IMR-90 (cell line): ENCODE measurements at regions not wholly inside any gene's neighbourhood (a gene's known extent, or its start where the extent isn't known, plus 50 kb on each side); places are given as distances from the start of the nearest gene placed in this dataset.

Experiments used
- ATAC-seq: fragments of 200-7000 bp; cut with Tn5 transposase; 2 replicates; pipeline ENCODE4 v1.9.1; 2020; ENCODE audit warnings: low read depth, mild to moderate bottlenecking, moderate library complexity
- BruUV-seq: library from RNA; stranded (reverse); fragments of 400-500 nt; replicated peaks from 2 replicates; lab custom pipeline; 2021; lab: Mats Ljungman, UMichigan
- CTCF ChIA-PET: fragments of 300-600 bp; formaldehyde crosslinking; extraction: SDS; loops from one replicate; lab custom pipeline; 2021; ENCODE audit warnings: antibody characterized with exemption; lab: Yijun Ruan, JAX
- POLR2A ChIA-PET: fragments of 300-600 bp; sonication (Branson Sonifier 250); formaldehyde crosslinking; loops from one replicate; lab custom pipeline; 2022; ENCODE audit warnings: antibody characterized with exemption; ENCODE audit not compliant: unreplicated experiment; lab: Charles Lee
- DNase-seq: peaks from one replicate; pipeline ENCODE4 v3.0.0; 2013
- H2AFZ ChIP-seq: replicated peaks from 2 replicates; pipeline ENCODE3; 2013; ENCODE audit warnings: low read length, mild to moderate bottlenecking; ENCODE audit not compliant: poor library complexity
- H2AK5ac ChIP-seq: 2 replicates; pipeline ENCODE4 v1.6.1; 2013; ENCODE audit warnings: low read depth, low read length, inconsistent platforms
- H2AK9ac ChIP-seq: replicated peaks from 2 replicates; pipeline ENCODE3; 2013; ENCODE audit warnings: mild to moderate bottlenecking, low read depth, low read length, moderate library complexity; ENCODE audit not compliant: poor library complexity
- H2BK120ac ChIP-seq: 2 replicates; pipeline ENCODE4 v1.6.1; 2013; ENCODE audit warnings: low read depth, low read length, inconsistent platforms
- H2BK15ac ChIP-seq: 3 replicates; pipeline ENCODE4 v1.6.1; 2013; ENCODE audit warnings: low read depth, low read length, inconsistent platforms
- H2BK20ac ChIP-seq: 2 replicates; pipeline ENCODE4 v1.6.1; 2013; ENCODE audit warnings: low read depth, mild to moderate bottlenecking, inconsistent platforms, low read length, moderate library complexity
- H2BK5ac ChIP-seq: 2 replicates; pipeline ENCODE4 v1.6.1; 2013; ENCODE audit warnings: mild to moderate bottlenecking, low read depth, low read length, inconsistent platforms; ENCODE audit not compliant: poor library complexity, severe bottlenecking
- H3K14ac ChIP-seq: replicated peaks from 2 replicates; pipeline ENCODE4 v1.6.1; 2013; ENCODE audit warnings: low read depth, low read length, inconsistent platforms
- H3K18ac ChIP-seq: 2 replicates; pipeline ENCODE4 v1.6.1; 2013; ENCODE audit warnings: low read depth, low read length, control low read depth
- H3K23ac ChIP-seq: 2 replicates; pipeline ENCODE4 v1.6.1; 2013; ENCODE audit warnings: low read depth, low read length, inconsistent platforms
- H3K27ac ChIP-seq: 2 replicates; pipeline ENCODE4 v1.5.1; 2013; ENCODE audit warnings: mild to moderate bottlenecking, control low read depth, low read length; ENCODE audit not compliant: insufficient read depth
- H3K27me3 ChIP-seq: 2 replicates; pipeline ENCODE4 v1.6.1; 2013; ENCODE audit warnings: low read length; ENCODE audit not compliant: control insufficient read depth, insufficient read depth
- H3K36me3 ChIP-seq: 2 replicates; pipeline ENCODE4 v1.6.1; 2013; ENCODE audit warnings: low read length, mixed read lengths; ENCODE audit not compliant: control insufficient read depth, insufficient read depth
- H3K4ac ChIP-seq: 2 replicates; pipeline ENCODE4 v1.6.1; 2013; ENCODE audit warnings: low read depth, low read length, inconsistent platforms
- H3K4me1 ChIP-seq: 2 replicates; pipeline ENCODE4 v1.6.1; 2013; ENCODE audit warnings: low read length, mixed read lengths; ENCODE audit not compliant: control insufficient read depth, insufficient read depth
- H3K4me2 ChIP-seq: 2 replicates; pipeline ENCODE4 v1.6.1; 2013; ENCODE audit warnings: low read depth, mild to moderate bottlenecking, control low read depth, low read length, moderate library complexity
- H3K4me3 ChIP-seq: 2 replicates; pipeline ENCODE4 v1.5.1; 2013; ENCODE audit warnings: low read depth, mild to moderate bottlenecking, control low read depth, low read length, moderate library complexity; ENCODE audit not compliant: insufficient read depth
- H3K56ac ChIP-seq: 2 replicates; pipeline ENCODE4 v1.6.1; 2013; ENCODE audit warnings: low read length, inconsistent platforms; ENCODE audit not compliant: insufficient read depth; ENCODE audit errors: extremely low read depth
- H3K79me1 ChIP-seq, 2 experiments: 2 replicates each; pipeline ENCODE4 v1.6.1; 2013; ENCODE audit warnings: low read length in 2 of 2, inconsistent platforms in 1 of 2, low read depth in 1 of 2
- H3K9ac ChIP-seq: 2 replicates; pipeline ENCODE4 v1.6.1; 2013; ENCODE audit warnings: low read depth, low read length, control low read depth
- H3K9me1 ChIP-seq: 2 replicates; pipeline ENCODE4 v1.6.1; 2013; ENCODE audit warnings: low read length, inconsistent platforms; ENCODE audit not compliant: insufficient read depth
- H3K9me3 ChIP-seq: 2 replicates; pipeline ENCODE4 v1.6.1; 2013; ENCODE audit warnings: low read length; ENCODE audit not compliant: control insufficient read depth, insufficient read depth
- H4K20me1 ChIP-seq: 2 replicates; pipeline ENCODE4 v1.6.1; 2013; ENCODE audit warnings: low read length, inconsistent platforms; ENCODE audit not compliant: insufficient read depth
- H4K5ac ChIP-seq: 2 replicates; pipeline ENCODE4 v1.6.1; 2013; ENCODE audit warnings: mild to moderate bottlenecking, low read depth, low read length, control low read depth
- H4K8ac ChIP-seq, 2 experiments: 2 replicates each; pipeline ENCODE4 v1.6.1; 2013; ENCODE audit warnings: low read depth in 2 of 2, low read length in 2 of 2, control low read depth in 1 of 2, inconsistent platforms in 1 of 2
- H4K91ac ChIP-seq: 2 replicates; pipeline ENCODE4 v1.6.1; 2013; ENCODE audit warnings: low read depth, low read length, inconsistent platforms; ENCODE audit not compliant: insufficient read depth
- BHLHE40 ChIP-seq: fragments of 150-350 bp; IDR thresholded peaks from 2 replicates; pipeline ENCODE4 v1.6.1; 2016; ENCODE audit warnings: mild to moderate bottlenecking, low read depth, low read length
- CEBPB ChIP-seq: IDR thresholded peaks from 2 replicates; pipeline ENCODE4 v1.6.1; 2012; ENCODE audit warnings: low read depth, low read length, improper control_type of control experiment
- CHD1 ChIP-seq: IDR thresholded peaks from 2 replicates; pipeline ENCODE4 v1.6.1; 2012; ENCODE audit warnings: low read depth, low read length, improper control_type of control experiment
- FOS ChIP-seq: fragments of 150-350 bp; IDR thresholded peaks from 2 replicates; pipeline ENCODE4 v1.6.1; 2016; ENCODE audit warnings: low read depth, low read length
- MAFK ChIP-seq: IDR thresholded peaks from 2 replicates; pipeline ENCODE4 v1.6.1; 2012; ENCODE audit warnings: low read depth, low read length, improper control_type of control experiment
- MAZ ChIP-seq: IDR thresholded peaks from 2 replicates; pipeline ENCODE4 v1.6.1; 2012; ENCODE audit warnings: low read depth, mild to moderate bottlenecking, low read length, improper control_type of control experiment, moderate library complexity, borderline replicate concordance
- MXI1 ChIP-seq: IDR thresholded peaks from 2 replicates; pipeline ENCODE4 v1.6.1; 2012; ENCODE audit warnings: low read depth, mild to moderate bottlenecking, low read length, moderate library complexity, borderline replicate concordance
- NFE2L2 ChIP-seq: fragments of 150-350 bp; IDR thresholded peaks from 2 replicates; pipeline ENCODE4 v1.6.1; 2016; ENCODE audit warnings: low read depth, mild to moderate bottlenecking, low read length
- POLR2A ChIP-seq: IDR thresholded peaks from 2 replicates; pipeline ENCODE4 v1.6.1; 2012; ENCODE audit warnings: mild to moderate bottlenecking, low read depth, low read length
- RAD21 ChIP-seq: IDR thresholded peaks from 2 replicates; pipeline ENCODE4 v1.6.1; 2012; ENCODE audit warnings: low read length, improper control_type of control experiment
- RCOR1 ChIP-seq: IDR thresholded peaks from 2 replicates; pipeline ENCODE4 v1.6.1; 2012; ENCODE audit warnings: mild to moderate bottlenecking, low read length, improper control_type of control experiment; ENCODE audit not compliant: insufficient replicate concordance
- RFX5 ChIP-seq: IDR thresholded peaks from 2 replicates; pipeline ENCODE4 v1.8.0; 2012; ENCODE audit warnings: low read depth, mild to moderate bottlenecking, low read length, moderate library complexity
- SMC3 ChIP-seq: fragments of 150-350 bp; IDR thresholded peaks from 2 replicates; pipeline ENCODE4 v1.6.1; 2016; ENCODE audit warnings: low read depth, mild to moderate bottlenecking, antibody characterized with exemption, low read length, moderate library complexity
- WGBS, 2 experiments: methylation state at CpG; one replicate each; pipeline versions ENCODE4 v1.1.5 to v1.1.7; 2013; ENCODE audit warnings: missing lambda C conversion rate in 2 of 2; ENCODE audit not compliant: insufficient read length in 1 of 2; ENCODE audit errors: extremely low coverage in 2 of 2; 5-methylcytosine and 5-hydroxymethylcytosine counted together
- dilution Hi-C: fragments of 300-500 bp; cut with HindIII; formaldehyde crosslinking; loops from one replicate; pipeline ENCODE4 v1.14.3; 2018; ENCODE audit warnings: low sequenced_read_pairs; ENCODE audit not compliant: unreplicated experiment
- in situ Hi-C: fragments of 300-500 bp; cut with MboI; formaldehyde crosslinking; loops from 3 replicates; pipeline ENCODE4 v1.14.3; 2019; ENCODE audit warnings: low sequenced_read_pairs, inconsistent platforms, mixed read lengths
- intact Hi-C: fragments of 100-400 bp; cut with micrococcal nuclease; formaldehyde crosslinking; loops from 2 replicates; pipeline ENCODE4 v1.10.0; 2022
- TF ChIP-seq, protein P1 (sequence below): conservative IDR thresholded peaks from 2 replicates; pipeline ENCODE4 v1.5.1; 2012; ENCODE audit warnings: mild to moderate bottlenecking, low read depth, low read length, improper control_type of control experiment
- TF ChIP-seq, protein P2 (sequence below): fragments of 150-350 bp; IDR thresholded peaks from 2 replicates; pipeline ENCODE4 v1.6.1; 2017; ENCODE audit warnings: mild to moderate bottlenecking, antibody characterized with exemption, low read length, low read depth
- TF ChIP-seq, protein P3 (sequence below): fragments of 150-350 bp; IDR thresholded peaks from 2 replicates; pipeline ENCODE4 v1.6.1; 2016; ENCODE audit warnings: low read depth, mild to moderate bottlenecking, low read length, moderate library complexity, borderline replicate concordance

DNA sequence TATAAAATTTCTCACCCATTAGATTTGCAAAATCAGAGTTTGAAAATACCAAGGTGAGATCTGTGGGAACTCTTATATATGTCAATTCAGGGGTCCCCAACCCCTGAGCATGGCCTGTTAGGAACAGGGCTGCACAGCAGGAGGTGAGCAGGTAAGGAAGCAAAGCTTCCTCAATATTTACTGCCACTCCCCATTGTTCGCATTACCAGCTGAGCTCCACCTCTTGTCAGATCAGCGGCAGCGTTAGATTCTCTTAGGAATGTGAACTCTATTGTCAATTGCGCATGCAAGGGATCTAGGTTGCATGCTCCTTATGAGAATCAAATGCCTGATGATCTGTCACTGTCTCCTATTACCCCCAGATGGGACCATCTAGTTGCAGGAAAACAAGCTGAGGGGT, 376.6 kb downstream of the LMO4 start:
- no peaks in the 10 kb centered on the region for H4K20me1 ChIP-seq
- POLR2A ChIA-PET, result no interaction called here
- H2BK120ac ChIP-seq, result no peak overlapping the region
- no peak overlapping the region for H3K56ac ChIP-seq
- BruUV-seq, result no TSS peak
- CTCF ChIA-PET, result no interaction called here
- no peak overlapping the region for H3K4me2 ChIP-seq
- 100% methylated on average over 4 of the region's 4 CpGs; no CpG with 5 or more reads in 1 of the 2 experiments for WGBS, 2 experiments
- no peak overlapping the region for H2BK5ac ChIP-seq
- H4K91ac ChIP-seq, result no peak overlapping the region
- no peak overlapping the region for H3K18ac ChIP-seq
- H3K23ac ChIP-seq, result no peak overlapping the region
- H3K79me1 ChIP-seq, result no peaks in the 10 kb centered on the region
- no peaks in the 10 kb centered on the region for H3K4me1 ChIP-seq
- no peak overlapping the region for H3K9ac ChIP-seq
- no peak overlapping the region for H3K4me3 ChIP-seq
- in situ Hi-C loops (no loop called here), intact Hi-C loops (no loop called here), dilution Hi-C loops (no loop called here)
- H3K27me3 ChIP-seq, result no peaks in the 10 kb centered on the region
- ATAC-seq (no peak), DNase-seq (no peak)
- H2BK20ac ChIP-seq, result no peak overlapping the region
- H2AK5ac ChIP-seq, result no peak overlapping the region
- H3K9me1 ChIP-seq, result no peaks in the 10 kb centered on the region
- H3K4ac ChIP-seq, result no peak overlapping the region
- H3K9me3 ChIP-seq, result peaks cover 3% of the 10 kb centered on the region; the same call in 1 of the 2 replicates
- no peak overlapping the region for H3K14ac ChIP-seq
- H2AFZ ChIP-seq, result no peak overlapping the region
- H2AK9ac ChIP-seq, result no peak overlapping the region
- no peak overlapping the region for H2BK15ac ChIP-seq
- H3K36me3 ChIP-seq, result no peaks in the 10 kb centered on the region
- no peak overlapping the region for H4K8ac ChIP-seq
- no peak overlapping the region for H3K27ac ChIP-seq
- H4K5ac ChIP-seq, result no peak overlapping the region
- TF ChIP-seq, protein P1, sequence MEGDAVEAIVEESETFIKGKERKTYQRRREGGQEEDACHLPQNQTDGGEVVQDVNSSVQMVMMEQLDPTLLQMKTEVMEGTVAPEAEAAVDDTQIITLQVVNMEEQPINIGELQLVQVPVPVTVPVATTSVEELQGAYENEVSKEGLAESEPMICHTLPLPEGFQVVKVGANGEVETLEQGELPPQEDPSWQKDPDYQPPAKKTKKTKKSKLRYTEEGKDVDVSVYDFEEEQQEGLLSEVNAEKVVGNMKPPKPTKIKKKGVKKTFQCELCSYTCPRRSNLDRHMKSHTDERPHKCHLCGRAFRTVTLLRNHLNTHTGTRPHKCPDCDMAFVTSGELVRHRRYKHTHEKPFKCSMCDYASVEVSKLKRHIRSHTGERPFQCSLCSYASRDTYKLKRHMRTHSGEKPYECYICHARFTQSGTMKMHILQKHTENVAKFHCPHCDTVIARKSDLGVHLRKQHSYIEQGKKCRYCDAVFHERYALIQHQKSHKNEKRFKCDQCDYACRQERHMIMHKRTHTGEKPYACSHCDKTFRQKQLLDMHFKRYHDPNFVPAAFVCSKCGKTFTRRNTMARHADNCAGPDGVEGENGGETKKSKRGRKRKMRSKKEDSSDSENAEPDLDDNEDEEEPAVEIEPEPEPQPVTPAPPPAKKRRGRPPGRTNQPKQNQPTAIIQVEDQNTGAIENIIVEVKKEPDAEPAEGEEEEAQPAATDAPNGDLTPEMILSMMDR, result no peak
- TF ChIP-seq RAD21 (no peak), CEBPB (no peak), POLR2A (no peak), FOS (no peak), CHD1 (no peak), MXI1 (no peak), NFE2L2 (no peak), BHLHE40 (no peak), SMC3 (no peak), RFX5 (no peak), RCOR1 (no peak), MAZ (no peak), MAFK (no peak)
- TF ChIP-seq, protein P2, sequence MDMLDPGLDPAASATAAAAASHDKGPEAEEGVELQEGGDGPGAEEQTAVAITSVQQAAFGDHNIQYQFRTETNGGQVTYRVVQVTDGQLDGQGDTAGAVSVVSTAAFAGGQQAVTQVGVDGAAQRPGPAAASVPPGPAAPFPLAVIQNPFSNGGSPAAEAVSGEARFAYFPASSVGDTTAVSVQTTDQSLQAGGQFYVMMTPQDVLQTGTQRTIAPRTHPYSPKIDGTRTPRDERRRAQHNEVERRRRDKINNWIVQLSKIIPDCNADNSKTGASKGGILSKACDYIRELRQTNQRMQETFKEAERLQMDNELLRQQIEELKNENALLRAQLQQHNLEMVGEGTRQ, result no peak
- TF ChIP-seq, protein P3, sequence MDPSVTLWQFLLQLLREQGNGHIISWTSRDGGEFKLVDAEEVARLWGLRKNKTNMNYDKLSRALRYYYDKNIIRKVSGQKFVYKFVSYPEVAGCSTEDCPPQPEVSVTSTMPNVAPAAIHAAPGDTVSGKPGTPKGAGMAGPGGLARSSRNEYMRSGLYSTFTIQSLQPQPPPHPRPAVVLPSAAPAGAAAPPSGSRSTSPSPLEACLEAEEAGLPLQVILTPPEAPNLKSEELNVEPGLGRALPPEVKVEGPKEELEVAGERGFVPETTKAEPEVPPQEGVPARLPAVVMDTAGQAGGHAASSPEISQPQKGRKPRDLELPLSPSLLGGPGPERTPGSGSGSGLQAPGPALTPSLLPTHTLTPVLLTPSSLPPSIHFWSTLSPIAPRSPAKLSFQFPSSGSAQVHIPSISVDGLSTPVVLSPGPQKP, result no peak
